ENCODE measurements at regions not wholly inside any gene's neighbourhood (a gene's known extent, or its start where the extent isn't known, plus 50 kb on each side); places are given as distances from the start of the nearest gene placed in this dataset.
"Not testable (repeated sequence)": the region's sequence is repeated elsewhere in the genome, so short reads cannot be mapped to it uniquely, and the experiment has no call there.

DNA sequence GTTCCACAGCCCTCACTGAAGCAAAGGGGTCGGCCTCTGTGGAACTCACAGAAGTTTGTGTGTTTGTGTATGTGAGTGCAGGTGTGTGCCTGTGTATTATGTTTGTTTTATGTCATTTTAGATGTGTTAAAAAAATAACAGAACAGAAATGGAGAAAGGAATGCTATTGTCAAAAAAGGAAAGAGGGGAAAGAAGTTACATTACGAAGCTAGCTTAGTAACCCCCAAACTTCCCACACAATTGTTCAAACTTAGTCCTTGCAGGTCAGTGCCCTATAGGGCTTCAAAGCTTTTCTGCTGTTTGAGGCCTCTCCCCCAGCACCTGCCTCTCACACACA, 1505.6 kb upstream of the SLC10A2 start:
- H3K9me3 Mint-ChIP-seq, result peaks cover 0 to 5% (median under 1%) of the 10 kb centered on the region in 6 donors

DNA sequence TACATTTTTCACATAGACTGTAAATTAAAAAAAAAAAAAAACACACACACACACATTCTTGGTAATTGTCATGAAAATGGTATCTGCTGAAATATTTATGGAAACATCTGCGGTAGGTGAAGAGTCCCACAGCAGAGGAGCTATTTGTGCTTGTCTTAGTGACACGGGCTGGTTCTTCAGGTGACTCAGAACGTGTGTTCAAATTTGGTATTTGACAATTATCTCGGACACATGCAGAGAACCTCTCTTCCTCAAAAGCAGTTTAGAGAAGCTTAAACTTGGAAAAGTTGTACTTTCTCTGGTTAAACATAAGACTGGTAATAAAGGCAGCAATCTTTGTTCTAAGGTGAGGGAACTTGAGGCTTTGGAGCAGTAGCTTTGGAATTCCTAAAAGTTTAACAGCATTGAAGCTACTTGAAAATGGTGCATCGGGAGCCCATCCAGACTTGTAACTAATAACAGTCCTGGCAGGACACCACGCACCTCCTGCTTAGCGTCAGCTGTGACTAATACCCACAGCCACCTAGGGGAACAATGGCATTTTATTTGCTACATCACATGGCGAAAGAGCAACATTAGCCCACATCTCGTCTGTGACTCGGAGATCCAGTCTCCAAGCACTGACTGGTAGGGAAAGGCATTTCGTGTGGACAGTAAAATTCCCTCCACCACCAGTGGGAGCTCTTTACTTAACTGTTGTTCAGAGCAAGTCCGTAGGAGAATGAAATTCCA, 1505.1 kb upstream of the SLC10A2 start:
- peaks cover 0 to 2% (median 2%) of the 10 kb centered on the region in 3 donors for H3K27me3 Mint-ChIP-seq (ENCODE audit: low read depth in 3 of 3)
- no peak overlapping the region for H3K4me3 Mint-ChIP-seq
- no peak overlapping the region for H3K27ac Mint-ChIP-seq
- H3K9me3 Mint-ChIP-seq, result peaks cover 0 to 5% (median under 1%) of the 10 kb centered on the region in 6 donors
- DNase-seq, result peak in 1 of 3 donors; percentile 9
- H3K4me1 Mint-ChIP-seq, result no peaks in the 10 kb centered on the region
- no peaks in the 10 kb centered on the region for H3K36me3 Mint-ChIP-seq

More for the DNA sequence above, 1505.6 kb upstream of the SLC10A2 start:
- H3K27ac Mint-ChIP-seq, result no peak overlapping the region
- no peak overlapping the region for H3K4me3 Mint-ChIP-seq
- DNase-seq, result no peak
- no peaks in the 10 kb centered on the region for H3K36me3 Mint-ChIP-seq
- no peaks in the 10 kb centered on the region for H3K4me1 Mint-ChIP-seq
- peaks cover 0 to 2% (median 2%) of the 10 kb centered on the region in 3 donors for H3K27me3 Mint-ChIP-seq (ENCODE audit: low read depth in 3 of 3)

DNA sequence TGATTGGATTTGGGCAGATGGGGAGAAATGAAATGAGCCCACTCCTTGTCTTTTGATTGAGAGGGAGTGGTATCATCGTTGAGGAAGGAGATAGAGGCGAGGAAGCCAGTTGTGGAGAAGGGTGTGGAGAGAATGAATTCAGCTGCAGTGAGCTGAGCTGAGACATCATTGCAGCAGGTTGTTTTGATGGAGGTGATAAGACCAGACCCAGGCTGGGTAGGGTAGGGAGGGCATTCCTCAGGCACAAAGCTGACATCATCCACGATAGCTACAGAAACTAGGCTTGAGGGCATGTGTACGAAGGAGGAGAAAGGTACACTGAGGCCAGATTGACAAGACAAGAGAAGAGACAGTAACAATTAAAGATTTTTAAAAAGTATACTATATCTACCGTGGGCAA, 1500.9 kb upstream of the SLC10A2 start:
- Mint-ChIP-seq H3K4me3 (no peak overlapping the region), H3K9me3 (peaks cover 0 to 6% (median 3%) of the 10 kb centered on the region in 6 donors), H3K27ac (no peak overlapping the region), H3K27me3 (ENCODE audit: low read depth in 3 of 3) (peaks cover 0 to 2% (median 0%) of the 10 kb centered on the region in 3 donors), H3K4me1 (no peaks in the 10 kb centered on the region), H3K36me3 (no peaks in the 10 kb centered on the region)
- DNase-seq, result no peak

DNA sequence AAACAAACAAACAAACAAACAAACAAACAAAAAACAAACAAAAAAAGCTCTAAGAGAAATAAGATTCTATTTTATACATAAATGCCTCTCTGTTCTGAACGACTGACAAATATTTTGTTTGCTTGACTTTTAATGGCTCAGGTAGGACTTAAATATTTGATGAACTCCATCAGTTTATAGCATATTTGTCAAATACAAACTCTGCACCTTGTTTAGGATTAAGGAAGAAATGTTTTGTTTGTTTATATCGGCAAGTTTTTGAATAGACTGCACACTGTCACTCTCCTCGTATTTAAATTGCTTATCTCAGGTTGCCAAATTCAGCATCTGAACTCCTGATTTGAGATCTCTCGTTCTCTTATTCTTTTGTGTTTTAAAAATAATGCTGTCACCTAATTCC, 1499.7 kb upstream of the SLC10A2 start:
- Mint-ChIP-seq H3K27ac (no peak overlapping the region), H3K36me3 (no peaks in the 10 kb centered on the region), H3K27me3 (ENCODE audit: low read depth in 3 of 3) (peaks cover 0 to 2% (median 0%) of the 10 kb centered on the region in 3 donors), H3K9me3 (peaks cover 0 to 6% (median 3%) of the 10 kb centered on the region in 6 donors), H3K4me1 (no peaks in the 10 kb centered on the region), H3K4me3 (no peak overlapping the region)
- no peak for DNase-seq

DNA sequence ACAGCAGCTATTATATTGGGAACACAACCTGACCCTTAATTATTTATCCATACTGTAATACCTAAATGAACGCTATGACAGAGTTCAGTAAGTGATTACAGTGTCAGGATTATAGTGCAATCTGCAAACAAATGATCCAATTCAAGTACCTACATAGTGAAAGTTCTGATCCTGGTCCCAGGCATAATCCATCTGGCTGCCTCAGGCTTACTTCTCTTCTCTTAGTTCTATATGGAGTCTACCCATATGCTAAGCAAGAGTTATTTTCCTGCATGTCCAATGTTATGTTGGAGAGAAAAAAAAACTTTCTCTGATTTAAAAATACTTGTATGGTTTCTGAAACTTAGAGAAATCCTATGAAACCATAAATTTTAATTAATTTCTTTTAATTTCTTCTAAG, 1487.7 kb upstream of the SLC10A2 start:
- Mint-ChIP-seq H3K9me3 (peaks cover 0 to 10% (median 3%) of the 10 kb centered on the region in 6 donors), H3K36me3 (no peaks in the 10 kb centered on the region), H3K4me3 (no peak overlapping the region), H3K27me3 (ENCODE audit: low read depth in 3 of 3) (peaks cover 0 to 2% (median 0%) of the 10 kb centered on the region in 3 donors), H3K27ac (no peak overlapping the region), H3K4me1 (no peaks in the 10 kb centered on the region)
- no peak for DNase-seq

DNA sequence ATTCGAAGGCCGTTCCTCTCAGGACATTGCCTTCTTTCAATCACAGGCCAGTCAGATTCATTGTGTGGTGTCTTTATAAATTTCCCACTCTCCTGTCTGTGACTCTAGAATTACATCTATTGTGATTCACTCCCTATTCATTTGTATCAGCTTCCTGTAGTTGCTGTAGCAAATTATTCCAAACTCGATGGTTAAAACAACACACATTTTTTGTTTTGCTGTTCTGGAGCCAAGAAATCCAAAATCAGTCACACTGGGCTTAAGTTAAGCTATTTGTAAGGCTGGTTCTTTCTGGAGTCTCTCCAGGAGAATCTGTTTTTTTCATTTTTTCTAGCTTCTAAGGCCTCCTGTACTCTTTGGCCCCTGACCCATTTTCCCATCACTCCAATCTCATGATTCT, 1487.0 kb upstream of the SLC10A2 start:
- peaks cover 0 to 4% (median 0%) of the 10 kb centered on the region in 3 donors for H3K27me3 Mint-ChIP-seq (ENCODE audit: low read depth in 3 of 3)
- DNase-seq, result no peak
- peaks cover 0 to 10% (median 2%) of the 10 kb centered on the region in 6 donors for H3K9me3 Mint-ChIP-seq
- no peaks in the 10 kb centered on the region for H3K36me3 Mint-ChIP-seq
- H3K27ac Mint-ChIP-seq, result no peak overlapping the region
- no peak overlapping the region for H3K4me3 Mint-ChIP-seq
- H3K4me1 Mint-ChIP-seq, result no peaks in the 10 kb centered on the region

DNA sequence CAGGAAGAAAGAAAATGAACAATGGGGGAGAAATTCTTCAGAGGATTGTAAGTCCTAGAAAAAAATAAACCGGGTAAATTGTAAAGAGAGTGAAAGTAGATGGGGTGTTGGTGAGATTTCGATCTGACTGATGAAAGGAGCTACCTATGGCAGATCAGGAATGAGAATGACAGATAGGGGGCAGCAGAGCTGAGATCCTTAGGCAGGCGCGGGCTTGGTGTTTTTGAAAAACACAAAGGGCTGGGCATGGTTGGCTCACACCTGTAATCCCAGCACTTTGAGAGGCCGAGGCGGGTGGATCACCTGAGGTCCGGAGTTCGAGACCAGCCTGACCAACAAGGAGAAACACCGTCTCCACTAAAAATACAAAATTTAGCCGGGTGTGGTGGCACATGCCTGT, 1468.6 kb upstream of the SLC10A2 start:
- DNase-seq, result no peak
- Mint-ChIP-seq H3K27me3 (ENCODE audit: low read depth in 3 of 3) (no peaks in the 10 kb centered on the region), H3K4me3 (no peak overlapping the region), H3K27ac (no peak overlapping the region), H3K36me3 (peaks cover 0 to 4% (median 0%) of the 10 kb centered on the region in 3 donors), H3K4me1 (no peaks in the 10 kb centered on the region), H3K9me3 (peaks cover 2 to 6% (median 4%) of the 10 kb centered on the region in 6 donors)

DNA sequence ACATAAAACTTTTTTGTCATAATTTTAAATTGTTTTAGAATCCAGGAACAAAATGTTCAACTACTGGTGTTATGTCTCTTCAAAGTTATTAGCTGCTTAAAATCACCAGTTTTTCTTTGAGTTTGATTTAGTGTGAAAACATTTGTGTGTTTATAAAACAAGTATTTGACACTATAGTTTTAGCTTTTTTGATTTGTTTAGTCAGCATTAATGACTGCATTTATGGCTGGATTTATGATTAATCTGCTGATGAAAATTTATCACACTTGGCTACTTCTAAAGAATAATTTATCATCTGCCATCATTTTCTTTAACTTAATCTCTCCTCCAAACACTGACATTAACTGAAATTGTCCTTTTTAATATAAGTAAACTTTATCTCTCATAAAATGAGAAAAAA, 1465.9 kb upstream of the SLC10A2 start:
- H3K9me3 Mint-ChIP-seq, result peaks cover 0 to 7% (median under 1%) of the 10 kb centered on the region in 6 donors
- H3K27me3 Mint-ChIP-seq (ENCODE audit: low read depth in 3 of 3), result peaks cover 0 to 2% (median 0%) of the 10 kb centered on the region in 3 donors
- no peak overlapping the region for H3K27ac Mint-ChIP-seq

DNA sequence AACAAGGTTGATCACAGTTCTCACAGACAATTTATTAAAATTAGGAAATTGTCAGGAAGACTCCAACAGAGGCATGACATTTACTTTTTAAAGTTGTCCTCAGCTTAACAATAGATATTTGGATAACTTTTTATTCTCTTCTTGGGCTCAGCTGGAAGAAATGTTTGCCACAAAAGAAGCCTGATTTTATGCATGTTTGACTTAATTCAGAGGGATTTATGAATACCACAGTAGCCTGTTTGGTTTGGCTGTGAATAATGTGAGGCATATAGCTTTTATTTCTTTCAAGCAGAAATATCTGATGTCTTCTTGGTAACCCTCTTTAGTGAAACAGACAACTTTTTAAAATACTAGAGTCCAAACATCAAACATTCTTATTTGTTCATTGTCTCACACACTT, 1464.5 kb upstream of the SLC10A2 start:
- peaks cover 0 to 7% (median under 1%) of the 10 kb centered on the region in 6 donors for H3K9me3 Mint-ChIP-seq
- H3K4me1 Mint-ChIP-seq, result no peaks in the 10 kb centered on the region
- DNase-seq, result no peak
- no peak overlapping the region for H3K27ac Mint-ChIP-seq
- peaks cover 0 to 4% (median 0%) of the 10 kb centered on the region in 3 donors for H3K36me3 Mint-ChIP-seq
- no peak overlapping the region for H3K4me3 Mint-ChIP-seq
- peaks cover 0 to 3% (median 0%) of the 10 kb centered on the region in 3 donors for H3K27me3 Mint-ChIP-seq (ENCODE audit: low read depth in 3 of 3)

More for the DNA sequence above, 1465.9 kb upstream of the SLC10A2 start:
- H3K36me3 Mint-ChIP-seq, result peaks cover 0 to 4% (median 0%) of the 10 kb centered on the region in 3 donors
- H3K4me3 Mint-ChIP-seq, result no peak overlapping the region
- no peak for DNase-seq
- H3K4me1 Mint-ChIP-seq, result no peaks in the 10 kb centered on the region

DNA sequence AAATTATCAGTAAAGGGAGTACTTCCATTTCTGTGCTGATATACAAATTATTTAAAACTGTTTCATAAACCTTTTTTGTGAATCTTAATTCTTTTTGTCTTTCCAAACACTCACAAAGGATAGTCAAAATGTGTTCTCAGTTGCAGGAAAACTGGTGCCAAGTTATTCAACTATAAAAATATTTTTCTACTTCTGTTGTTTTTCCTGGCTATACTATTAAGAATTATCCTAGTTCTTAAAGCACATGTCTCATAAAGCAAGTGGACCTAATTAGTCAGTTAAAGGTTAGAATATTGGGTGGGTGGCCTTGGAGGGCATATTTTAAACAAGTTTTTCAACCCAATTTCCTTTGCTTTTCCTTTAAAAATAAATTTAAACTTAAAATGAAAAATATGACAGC, 1460.3 kb upstream of the SLC10A2 start:
- peaks cover 0 to 3% (median 0%) of the 10 kb centered on the region in 3 donors for H3K27me3 Mint-ChIP-seq (ENCODE audit: low read depth in 3 of 3)
- peaks cover 0 to 3% (median 0%) of the 10 kb centered on the region in 3 donors for H3K36me3 Mint-ChIP-seq
- no peak for DNase-seq
- no peak overlapping the region for H3K4me3 Mint-ChIP-seq
- H3K9me3 Mint-ChIP-seq, result peaks cover 0 to 15% (median 11%) of the 10 kb centered on the region in 6 donors
- no peak overlapping the region for H3K27ac Mint-ChIP-seq
- no peaks in the 10 kb centered on the region for H3K4me1 Mint-ChIP-seq

DNA sequence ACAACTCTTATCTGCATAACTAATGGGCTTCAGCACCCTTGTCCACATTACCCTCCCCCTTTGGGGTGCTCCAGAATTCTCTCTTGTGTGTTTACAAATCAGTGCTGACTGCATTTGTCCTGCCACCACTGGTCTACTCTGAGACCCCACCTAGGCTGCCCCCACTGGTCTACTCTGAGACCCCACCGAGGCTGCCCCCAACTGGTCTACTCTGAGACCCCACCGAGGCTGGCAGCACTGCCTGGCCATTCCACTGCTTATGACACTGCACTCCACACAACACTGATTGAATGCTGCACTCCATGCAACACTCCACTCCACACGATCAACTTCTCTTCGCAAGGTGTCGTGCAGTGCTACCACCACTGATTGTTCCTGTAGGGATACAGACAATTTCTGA, 1459.2 kb upstream of the SLC10A2 start:
- Mint-ChIP-seq H3K4me3 (no peak overlapping the region), H3K36me3 (peaks cover 0 to 3% (median 0%) of the 10 kb centered on the region in 3 donors), H3K9me3 (peaks cover 3 to 22% (median 11%) of the 10 kb centered on the region in 6 donors), H3K27me3 (ENCODE audit: low read depth in 3 of 3) (peaks cover 0 to 3% (median 0%) of the 10 kb centered on the region in 3 donors), H3K27ac (no peak overlapping the region), H3K4me1 (no peaks in the 10 kb centered on the region)
- DNase-seq, result no peak

DNA sequence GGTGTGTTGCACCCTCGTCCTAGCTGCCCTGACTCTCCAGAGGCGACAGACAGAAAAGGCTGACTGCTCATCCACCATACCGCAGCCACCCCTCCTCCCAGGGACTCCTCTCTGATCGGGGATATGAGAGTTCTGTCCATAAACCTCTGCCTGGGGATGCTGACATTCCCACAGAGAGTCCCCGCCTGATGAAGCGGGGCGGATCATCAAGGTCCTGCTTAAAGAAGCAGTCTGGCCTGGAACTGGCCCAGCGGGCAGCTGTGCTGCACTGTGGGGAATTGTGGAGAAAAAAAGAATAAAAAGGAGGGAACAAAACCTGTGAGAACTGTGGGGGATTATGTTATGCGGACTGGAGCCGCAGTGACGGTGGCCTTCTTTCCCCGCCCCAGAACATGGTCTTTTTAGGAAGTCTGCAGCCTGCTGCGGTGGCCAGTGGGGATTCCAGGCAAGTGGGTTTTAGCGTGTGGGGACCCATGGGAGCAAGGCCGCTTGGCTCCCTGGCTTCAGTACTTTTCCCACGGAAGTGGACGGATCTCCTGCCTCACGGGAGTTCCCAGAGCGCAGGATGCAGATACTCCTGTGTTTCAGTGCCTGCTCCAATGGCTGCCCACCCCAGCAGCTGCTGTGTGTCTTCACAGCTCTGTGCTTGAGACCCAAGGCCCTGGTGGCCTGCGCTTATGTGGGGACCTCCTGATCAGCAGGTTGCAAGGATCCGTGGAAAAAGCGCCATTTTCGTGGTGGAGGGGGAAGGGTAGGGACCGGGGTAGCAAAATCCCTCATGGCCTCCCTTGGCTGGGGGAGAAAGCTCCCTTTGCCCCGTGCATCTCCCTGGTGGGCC, 1456.2 kb upstream of the SLC10A2 start:
- H3K4me1 Mint-ChIP-seq, result no peaks in the 10 kb centered on the region
- no peak for DNase-seq
- H3K4me3 Mint-ChIP-seq, result no peak overlapping the region
- no peak overlapping the region for H3K27ac Mint-ChIP-seq
- peaks cover 0 to 3% (median 0%) of the 10 kb centered on the region in 3 donors for H3K36me3 Mint-ChIP-seq
- H3K27me3 Mint-ChIP-seq (ENCODE audit: low read depth in 3 of 3), result peaks cover 0 to 2% (median 0%) of the 10 kb centered on the region in 3 donors
- H3K9me3 Mint-ChIP-seq, result peaks cover 7 to 25% (median 19%) of the 10 kb centered on the region in 6 donors

DNA sequence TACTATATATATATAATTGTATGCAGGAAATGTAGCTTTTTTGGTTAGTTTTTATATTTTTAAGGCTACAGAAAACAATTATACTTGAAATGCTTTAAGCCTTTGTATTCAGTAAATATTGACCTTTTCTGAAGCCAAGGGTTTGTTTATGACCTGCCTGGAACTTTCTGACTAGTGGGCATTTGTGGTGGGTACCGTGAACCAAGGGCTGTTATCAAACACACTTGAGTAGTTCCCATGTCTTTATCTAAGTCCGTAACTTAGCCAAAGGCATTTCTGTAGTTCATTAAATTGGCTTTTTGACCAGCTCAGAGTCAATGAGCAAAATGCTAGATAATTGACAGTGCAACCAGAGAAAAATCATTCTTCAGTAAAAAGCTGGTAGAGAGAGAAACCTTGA, 1444.2 kb upstream of the SLC10A2 start:
- Mint-ChIP-seq H3K9me3 (peaks cover 0 to 15% (median 1%) of the 10 kb centered on the region in 6 donors), H3K4me3 (no peak overlapping the region), H3K27me3 (ENCODE audit: low read depth in 3 of 3) (no peaks in the 10 kb centered on the region), H3K27ac (no peak overlapping the region), H3K36me3 (no peaks in the 10 kb centered on the region), H3K4me1 (no peaks in the 10 kb centered on the region)
- no peak for DNase-seq

DNA sequence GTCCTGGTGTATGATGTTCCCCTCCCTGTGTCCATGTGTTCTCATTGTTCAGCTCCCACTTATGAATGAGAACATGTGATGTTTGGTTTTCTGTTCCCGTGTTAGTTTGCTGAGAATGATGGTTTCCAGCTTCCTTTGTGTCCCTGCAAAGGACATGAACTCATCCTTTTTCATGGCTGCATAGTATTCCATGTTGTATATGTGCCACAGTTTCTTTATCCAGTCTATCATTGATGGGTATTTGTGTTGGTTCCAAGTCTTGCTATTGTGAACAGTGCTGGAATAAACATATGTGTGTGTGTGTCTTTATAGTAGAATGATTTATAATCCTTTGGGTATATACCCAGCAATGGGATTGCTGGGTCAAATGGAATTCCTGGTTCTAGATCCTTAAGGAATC, 1427.3 kb upstream of the SLC10A2 start:
- H3K27me3 Mint-ChIP-seq (ENCODE audit: low read depth in 3 of 3); H3K27ac Mint-ChIP-seq; DNase-seq; H3K36me3 Mint-ChIP-seq; H3K4me1 Mint-ChIP-seq; H3K4me3 Mint-ChIP-seq: not testable (repeated sequence)
- peaks cover 4 to 36% (median 9%) of the 10 kb centered on the region in 6 donors for H3K9me3 Mint-ChIP-seq
